Kasumi-1 (cell line): ENCODE measurements at regions not wholly inside any gene's neighbourhood (a gene's known extent, or its start where the extent isn't known, plus 50 kb on each side); places are given as distances from the start of the nearest gene placed in this dataset.
"Not testable (repeated sequence)": the region's sequence is repeated elsewhere in the genome, so short reads cannot be mapped to it uniquely, and the experiment has no call there.

Source experiments
- DNase-seq, 2 experiments: peaks; one replicate each; lab custom pipeline; 2025; lab: John Stamatoyannopoulos, UW

DNA sequence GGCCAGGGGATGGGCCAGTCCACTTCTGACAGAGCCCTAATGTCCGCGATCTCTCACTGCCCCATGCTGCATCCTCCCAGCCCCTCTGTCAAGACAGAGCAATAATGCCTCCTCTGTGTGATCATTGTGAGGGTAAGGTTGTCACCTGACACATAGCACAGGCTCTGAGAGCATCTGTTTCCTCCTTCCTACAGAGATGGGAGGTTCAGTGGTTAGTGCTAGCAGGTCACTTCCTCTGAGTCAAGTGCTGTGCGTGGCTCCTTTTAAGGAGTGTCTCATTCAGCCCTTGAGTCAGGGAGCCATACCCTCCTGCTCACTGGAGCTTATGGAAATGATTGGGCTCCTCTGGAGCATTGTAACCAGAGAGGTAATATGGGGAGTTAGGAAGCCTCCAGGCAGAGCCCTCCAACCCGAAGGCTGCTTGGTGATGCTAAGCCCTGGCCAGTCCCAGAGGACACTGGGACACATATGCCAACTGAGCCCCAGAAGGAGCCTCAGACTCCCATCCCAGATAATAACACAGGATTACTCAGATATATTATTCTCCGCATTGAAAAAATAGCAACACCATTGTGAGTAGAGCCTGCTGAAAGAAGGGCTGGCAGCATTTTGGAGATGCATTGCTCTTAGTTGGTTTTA, 189.0 kb downstream of the GALNT1 start:
- peak in 1 of 2 experiments; percentile 11 for DNase-seq

DNA sequence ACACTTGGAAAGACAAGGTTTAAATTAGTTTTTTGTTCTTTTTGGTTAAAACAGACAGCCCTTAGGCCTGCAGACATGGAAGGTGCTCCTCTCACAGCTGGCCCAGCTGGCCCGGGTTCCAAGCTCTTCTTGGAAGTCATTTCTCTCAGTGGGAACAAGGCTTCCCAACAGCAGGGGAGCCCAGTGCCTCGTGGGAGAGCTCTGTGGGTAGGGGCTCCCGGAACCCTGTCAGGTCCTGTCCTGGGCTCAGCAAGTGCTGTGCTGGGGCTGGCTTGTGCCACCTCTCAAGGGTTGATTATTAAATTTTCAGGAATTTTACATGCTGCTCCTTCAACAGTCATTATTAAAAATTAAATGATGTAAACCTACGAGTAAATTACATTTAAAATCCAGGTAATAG, 189.6 kb downstream of the GALNT1 start:
- no peak for DNase-seq

DNA sequence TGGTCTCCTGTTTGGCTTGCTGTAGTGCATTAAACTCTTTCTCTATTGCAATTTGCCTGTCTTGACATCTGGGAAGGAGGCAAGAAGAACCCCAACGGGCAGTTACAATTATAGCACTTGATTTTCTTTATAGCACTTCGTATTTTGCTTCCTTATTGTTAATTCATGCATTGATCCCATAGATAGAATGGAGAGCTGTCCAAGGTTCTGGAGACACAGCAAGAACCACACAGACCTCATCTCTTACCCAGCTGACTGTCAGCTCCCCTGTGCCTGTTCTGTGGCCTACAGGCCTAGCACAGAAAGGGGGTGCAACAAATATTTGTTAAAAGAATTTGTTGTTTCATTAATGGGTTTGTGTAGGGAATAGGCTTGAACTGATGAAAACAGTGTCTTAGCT, 194.3 kb downstream of the GALNT1 start:
- DNase-seq: peak; percentile 21 to 34

DNA sequence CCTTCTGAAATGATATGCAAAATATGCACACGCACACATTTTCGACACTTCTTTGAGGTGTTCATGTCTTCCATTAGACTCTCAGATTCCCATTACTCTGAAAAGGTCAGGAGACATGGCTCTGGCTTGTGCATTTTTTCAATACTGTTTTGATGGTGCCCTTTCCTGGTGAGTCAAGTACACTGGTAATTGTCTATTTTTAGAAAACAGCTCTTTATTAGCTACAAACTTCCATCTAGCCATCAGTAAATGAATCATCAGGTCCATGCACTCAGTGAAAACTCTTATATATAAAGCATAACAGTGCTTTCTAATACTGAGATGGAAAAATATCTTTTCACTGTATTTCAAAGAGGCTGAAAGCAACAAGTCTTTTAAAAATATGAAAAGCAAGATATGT, 194.9 kb downstream of the GALNT1 start:
- DNase-seq: no peak

DNA sequence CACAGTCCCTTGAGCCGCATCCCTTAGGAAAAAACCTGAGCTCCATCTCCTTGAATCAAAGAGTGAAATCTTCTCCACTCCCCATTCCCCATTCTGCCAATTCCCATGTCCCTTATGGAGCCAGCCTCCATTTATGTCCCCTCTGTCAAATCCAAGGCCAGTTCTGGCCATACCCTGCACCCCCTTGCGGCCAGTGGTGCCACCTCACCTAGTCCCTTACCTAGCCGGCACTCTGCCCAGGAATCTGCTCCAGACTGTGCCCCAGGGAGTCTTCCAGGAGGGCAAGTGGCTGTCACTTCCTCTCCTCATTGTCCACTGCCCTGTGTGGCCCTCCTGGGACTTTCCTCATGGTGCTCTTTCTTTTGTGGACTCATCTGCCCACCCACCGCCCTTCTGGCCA, 195.4 kb upstream of the RMP24 start:
- no peak for DNase-seq

DNA sequence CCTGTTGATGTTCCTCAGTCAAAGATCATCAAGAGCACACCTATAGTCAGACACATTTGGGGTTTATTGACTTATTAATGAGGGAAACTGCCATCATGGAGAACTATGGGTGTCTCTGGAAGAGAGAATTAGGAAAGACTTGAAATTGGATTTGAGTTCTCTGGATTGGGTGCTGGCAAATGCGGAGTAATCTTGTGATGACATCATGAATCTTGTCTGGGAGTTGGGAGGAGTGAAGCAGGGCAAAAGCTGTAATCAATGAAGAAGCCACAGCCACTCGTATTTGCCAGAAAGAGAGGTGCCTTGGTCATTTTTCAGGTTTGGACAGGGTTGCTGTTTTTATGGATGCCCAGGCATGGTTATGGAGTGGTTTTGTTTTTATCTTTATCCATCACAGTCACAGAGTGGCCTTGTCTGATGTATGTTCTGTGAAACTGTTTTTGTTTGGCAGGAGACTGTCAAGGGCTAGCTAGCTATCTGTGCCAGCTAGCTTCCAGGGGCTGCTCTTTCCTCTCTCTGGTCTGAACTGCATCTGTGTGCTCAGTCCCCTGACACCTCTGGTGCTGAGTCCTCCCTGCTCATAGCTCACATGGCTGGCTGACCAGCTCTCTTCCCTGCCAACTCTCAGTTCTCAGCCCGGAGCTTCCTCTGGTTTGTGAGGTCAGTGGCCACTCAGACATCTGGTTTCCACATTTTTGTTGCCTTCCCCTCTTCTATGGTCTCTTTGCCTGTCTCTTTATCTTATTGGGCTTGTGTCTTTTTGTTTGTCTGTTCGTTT, 193.4 kb upstream of the RMP24 start:
- DNase-seq: no peak

DNA sequence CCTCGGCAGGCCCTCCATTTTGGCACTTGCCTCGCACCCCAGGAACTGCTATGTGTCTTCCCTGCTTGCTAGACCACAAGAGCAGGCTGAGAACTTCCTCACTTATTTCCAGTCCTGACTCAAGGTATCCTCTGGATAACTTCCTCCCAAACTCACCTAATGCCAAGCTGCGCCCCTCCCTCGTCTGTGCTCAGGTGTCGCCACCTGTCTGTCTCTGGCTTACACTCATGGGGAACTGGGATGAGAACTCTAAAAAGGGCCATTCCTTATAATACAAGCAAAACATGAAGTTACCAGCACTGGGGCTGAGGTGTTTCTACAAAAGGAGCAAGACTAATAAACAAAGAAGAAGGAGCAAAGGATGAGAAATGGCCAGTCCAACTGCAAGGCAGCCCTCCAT, 191.5 kb upstream of the RMP24 start:
- no peak for DNase-seq

DNA sequence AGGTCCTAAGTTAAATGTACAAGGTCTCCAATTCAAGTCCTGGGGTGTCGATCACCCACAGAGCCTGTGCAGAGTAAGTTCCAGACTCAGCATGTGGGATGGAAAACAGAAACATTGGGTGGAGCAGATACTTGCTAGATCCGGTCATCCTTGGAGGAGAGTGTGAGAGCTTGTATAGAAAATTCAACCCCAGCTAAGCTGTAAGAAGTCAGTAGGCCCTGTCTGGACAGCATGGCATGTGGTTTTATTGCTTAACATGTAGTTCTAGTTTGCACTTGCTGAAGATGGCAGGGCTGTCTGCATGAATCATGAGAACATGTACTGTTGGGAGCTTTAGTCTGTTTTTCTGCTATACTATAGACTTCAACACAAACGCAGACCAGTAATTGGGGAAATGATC, 189.6 kb upstream of the RMP24 start:
- DNase-seq: no peak

DNA sequence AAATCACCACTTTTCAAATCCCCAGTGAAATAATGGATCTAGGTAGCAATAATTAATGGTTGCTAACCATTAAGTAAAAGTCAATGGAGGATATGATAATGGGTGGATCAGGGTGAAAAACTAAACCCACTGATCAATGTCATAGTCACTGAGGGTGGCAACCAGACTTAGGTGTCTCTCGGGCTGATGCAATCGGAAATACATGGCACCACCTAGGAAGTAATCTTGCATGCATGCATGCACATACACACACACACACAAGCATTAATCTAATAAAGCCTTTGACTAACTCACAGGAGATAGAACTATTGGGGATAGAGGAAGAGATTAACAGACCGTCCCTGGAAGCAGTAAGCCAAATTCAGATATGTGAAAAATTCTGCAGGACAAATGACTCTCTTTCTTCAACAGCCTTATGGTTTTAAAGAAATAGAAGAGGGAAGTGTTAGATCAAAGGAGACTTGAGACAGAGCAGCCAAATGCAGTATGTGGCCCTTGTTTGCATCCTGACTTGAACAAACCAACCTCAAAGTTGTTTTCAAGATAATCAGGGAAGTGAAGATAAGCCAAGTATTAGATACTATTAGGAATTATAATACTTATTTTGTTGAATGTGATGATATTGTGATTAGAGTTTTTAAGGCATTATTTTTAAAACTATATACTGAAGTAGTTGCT, 186.0 kb upstream of the RMP24 start:
- DNase-seq: no peak

DNA sequence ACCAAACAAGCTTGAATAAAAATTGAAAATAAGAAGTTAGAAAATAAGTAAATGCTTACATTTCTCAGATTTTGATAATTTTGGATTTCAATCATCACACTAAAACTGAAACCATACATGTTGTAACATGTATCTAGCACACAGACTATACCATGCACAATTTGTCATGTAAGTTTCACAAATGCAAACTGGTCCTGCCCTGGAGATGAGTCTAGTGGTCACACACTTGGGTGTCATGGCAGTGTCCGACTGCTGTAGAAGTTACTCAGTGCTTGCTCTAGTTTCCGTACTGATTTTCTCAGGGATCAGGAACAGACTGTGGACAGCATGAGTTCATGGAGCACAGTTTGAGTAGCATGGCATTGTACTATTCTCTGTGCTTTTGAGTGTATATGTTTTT, 182.9 kb upstream of the RMP24 start:
- DNase-seq: no peak

DNA sequence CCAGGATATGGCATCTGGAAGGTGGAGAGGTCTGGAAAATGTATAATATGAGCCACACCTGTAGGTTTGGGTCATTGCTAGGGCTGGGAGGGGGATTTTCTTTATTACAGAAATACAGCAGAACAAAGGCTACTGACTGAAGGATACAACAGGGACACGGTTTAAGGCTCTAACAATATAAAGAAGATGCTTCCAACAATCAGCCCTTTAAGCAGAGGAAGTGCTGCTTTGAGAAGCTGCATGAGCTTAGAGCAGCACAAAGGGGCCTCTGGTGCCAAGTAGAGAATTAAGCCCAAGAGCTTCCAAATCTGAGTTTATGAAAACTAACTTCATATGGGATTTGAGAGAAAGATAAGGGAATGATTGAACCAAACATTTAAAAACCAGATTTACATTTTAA, 174.5 kb upstream of the RMP24 start:
- DNase-seq: no peak

DNA sequence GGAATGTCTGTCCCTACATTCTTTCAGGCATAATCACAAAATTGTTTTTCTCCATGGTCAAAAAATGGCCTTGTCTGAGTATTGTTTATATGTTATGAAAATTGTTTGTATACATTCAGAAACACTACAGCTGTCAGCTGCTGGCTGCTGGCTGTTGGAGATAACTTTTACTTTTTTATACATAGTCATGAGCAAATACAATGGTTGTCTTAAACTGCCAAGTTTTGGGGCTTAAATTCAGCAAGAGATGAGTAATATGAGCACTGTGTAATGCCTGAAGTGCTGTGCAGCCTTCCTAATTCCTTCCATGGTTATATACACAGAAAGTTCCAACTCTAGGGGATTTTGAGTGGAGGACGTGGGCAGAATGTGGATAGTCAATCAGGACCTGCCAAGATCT, 168.9 kb upstream of the RMP24 start:
- DNase-seq: no peak

DNA sequence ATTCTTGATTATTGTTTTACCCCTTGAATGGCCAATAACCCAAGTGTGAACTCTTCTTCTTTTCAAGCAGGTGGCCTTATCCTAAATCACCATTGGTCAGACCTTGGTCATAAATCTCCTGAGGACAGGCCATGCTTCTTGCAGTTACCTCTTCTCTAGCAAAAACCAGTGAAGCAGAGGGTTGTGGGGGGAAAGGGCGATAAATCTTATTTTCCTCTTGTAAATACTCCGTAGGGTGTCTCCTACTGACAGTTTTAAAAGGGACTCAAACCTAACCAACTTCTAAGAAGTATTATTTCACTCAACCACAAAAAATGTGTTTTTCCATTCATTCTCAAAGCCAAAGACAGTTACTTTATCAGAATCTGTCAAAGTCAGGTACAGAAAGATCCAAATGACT, 168.1 kb upstream of the RMP24 start:
- DNase-seq: no peak

DNA sequence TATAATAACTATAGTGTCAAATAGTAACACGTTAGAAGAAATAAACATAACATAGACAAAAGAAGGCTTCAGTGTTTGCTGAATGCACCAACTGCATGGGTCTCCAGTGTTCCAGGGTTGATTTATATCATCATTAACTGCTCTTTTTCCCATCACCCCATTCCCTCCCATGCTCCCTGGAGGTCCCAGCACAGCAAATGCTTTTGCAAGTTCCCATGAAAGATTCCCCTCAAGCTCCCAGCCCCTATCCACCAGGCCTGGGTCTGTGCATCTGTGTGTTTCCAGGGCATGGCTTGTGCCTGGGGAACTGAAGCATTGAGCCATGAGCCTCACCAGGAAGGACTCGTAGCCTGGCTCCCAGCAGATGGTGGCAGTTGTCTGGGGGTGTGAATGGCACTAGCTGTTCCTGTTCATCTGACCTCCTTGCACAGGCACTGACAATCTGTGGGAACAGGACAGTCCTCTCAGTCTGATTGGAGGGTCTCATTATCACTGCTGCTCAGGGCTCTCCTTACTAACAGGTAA, 164.6 kb upstream of the RMP24 start:
- DNase-seq: no peak

DNA sequence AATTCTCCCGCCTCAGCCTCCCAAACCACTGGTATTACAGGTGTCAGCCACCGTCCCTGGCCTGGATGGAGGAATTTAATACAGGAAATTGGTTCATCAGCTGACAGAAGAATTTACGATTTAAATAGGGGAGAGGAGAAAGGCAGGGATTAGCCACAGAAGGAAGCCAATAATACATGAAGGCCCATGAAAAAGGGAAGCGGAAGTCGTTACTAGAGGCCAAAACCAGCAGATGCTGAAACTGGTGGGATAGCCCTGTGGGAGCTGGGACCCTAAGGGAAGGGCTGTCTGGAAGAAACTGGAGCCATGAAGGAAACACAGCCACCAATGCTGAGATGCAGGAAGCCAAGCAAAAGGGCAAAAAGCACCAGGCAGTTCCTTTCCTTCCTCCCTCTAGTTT, 163.7 kb upstream of the RMP24 start:
- peak; percentile 37 to 59 for DNase-seq

DNA sequence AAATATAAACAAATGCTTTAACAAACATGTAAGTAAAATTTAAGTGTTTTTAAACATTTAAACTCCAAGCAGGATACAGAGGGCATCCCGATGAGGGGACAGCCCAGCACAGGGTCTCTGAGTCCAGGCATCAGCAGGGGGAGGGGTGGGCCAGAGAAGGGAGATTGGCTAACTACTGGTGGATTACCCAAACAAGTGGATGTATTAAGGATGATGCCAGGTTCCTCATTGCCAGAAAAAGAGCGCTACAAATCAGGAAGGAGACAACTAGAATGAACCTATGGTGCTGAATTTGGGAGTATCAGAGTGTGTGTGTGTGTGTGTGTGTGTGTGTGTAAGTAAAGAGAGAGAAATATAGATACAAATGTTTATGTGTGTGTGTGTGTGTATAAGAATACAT, 162.0 kb upstream of the RMP24 start:
- DNase-seq: no peak

DNA sequence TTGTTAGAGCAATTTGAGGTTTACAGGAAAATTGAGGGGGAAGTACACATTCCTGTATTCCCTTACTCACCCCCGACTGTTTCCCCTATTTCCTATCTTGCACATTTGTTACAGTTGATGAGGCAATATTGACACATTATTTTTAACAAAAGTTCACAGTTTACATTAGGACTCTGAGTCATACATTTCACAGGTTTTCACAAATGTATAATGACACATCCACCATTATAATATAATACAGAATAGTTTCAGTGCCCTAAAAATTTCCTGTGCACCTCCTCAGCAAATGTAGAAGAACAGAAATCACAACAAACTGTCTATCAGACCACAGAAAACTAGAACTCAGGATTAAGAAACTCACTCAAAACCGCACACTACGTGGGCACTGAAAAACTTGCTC, 160.6 kb upstream of the RMP24 start:
- DNase-seq: peak; percentile 30 to 50

DNA sequence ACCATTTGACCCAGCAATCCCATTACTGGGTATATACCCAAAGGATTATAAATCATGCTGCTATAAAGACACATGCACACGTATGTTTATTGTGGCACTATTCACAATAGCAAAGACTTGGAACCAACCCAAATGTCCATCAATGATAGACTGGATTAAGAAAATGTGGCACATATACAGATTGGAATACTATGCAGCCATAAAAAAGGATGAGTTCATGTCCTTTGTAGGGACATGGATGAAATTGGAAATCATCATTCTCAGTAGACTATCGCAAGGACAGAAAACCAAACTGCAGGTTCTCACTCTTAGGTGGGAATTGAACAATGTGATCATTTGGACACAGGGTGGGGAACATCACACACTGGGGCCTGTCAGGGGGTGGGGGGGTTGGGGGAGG, 157.5 kb upstream of the RMP24 start:
- DNase-seq: not testable (repeated sequence)

DNA sequence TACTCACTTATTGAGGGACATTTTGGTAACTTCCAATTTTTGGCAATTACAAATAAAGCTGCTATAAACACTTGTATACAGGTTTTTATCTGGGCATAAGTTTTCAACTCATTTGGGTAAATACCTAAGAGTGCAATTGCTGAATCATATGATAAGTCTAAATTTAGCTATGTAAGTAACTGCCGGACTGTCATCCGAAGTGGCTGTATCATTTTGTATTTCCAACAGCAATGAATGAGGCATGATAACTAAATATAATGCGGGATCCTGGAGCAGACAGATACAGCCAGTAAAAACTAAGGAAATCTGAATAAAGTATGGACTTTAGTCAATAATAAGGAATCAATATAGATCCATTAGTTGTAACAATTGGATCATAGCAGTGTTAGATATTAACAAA, 156.5 kb upstream of the RMP24 start:
- DNase-seq: no peak

DNA sequence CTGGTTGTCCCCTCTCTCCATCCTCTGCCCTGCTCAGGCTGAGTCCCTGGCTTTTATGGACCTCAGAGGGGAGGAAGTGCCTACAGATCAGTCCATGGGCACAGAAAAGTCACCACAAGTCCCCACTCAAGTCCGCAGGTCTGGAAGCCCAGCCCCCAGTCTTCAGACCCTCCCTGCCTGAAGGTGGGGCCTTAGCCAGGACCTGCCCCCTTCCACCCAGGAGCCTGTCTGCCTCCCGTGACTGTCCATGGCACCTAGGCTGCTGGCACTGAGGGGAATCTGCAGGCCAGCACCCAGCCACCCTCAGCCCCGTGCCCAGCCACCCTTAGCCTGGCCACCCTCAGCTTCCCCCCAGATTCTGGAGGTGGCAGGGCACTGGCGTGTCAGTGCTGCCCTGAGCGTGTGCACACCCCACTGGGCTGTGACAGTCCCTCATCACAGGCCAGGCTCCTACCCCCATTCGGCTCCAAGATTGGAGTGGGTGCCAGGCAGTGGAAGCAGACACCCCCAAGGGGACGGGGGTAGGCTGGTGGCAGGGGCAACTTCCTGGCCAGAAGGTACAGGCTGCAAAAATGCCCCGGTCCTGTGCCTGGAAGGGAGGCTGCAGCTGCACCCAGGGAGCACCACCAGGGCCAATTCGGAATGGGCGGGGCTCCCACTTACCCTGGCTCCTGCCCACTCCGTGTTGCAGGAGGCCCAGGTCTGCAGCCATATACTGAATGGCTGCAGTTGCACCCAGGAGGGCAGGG, 154.7 kb upstream of the RMP24 start:
- no peak for DNase-seq

DNA sequence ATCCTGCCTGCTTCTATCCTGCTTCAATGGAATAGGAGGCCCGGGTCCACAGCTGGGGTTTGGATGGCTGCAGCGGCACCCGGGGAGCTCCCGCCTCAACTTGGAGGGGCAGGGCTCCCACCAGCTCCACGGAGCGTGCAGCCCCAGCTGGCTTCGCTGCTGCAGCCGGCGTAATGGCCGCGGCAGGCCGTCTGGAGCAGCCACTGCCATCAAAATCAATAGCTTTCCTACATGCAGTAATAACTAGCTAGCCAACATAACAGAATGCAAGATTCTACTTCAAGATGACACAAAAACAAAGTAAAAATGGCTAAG, 154.2 kb upstream of the RMP24 start:
- no peak for DNase-seq

DNA sequence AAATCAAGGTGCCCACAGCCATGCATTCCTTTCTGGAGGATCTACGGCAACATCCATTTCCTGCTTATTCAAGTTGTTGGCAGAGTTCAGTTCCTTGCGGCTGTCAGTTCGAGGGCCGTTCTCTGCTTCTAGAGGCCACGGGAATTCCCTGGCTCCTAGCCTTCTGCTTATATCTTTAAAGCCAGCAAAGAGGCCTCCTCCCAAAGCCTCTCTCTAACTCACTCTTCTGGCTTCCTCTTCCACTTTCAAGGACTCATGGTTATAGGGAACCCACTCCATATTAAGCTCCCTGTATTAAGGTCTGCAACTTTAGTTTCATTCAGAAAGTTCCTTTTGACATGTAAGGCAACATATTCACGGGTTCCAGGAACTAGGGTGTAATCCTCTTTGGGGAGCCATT, 150.1 kb upstream of the RMP24 start:
- no peak for DNase-seq

DNA sequence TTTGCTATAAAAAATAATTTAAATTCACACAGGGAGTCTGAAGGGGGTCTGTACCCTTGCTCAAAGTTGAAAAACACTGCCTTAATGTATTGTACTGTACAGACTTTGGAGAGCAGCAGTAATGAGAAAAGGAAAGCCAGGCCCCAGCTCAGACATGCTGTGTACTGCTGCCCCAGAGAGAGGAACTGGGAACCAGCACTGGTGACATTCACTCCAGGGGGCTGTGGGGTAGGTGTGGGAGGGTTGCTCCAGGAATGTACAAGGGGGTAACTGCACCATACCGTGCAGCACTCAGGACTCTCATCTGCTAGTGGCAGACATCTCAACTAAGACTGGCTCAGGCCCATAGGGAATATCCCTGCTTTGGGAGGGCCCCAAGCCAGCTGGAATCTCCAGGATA, 146.0 kb upstream of the RMP24 start:
- no peak for DNase-seq
